CD14-positive monocyte (primary cell): ENCODE measurements at regions not wholly inside any gene's neighbourhood (a gene's known extent, or its start where the extent isn't known, plus 50 kb on each side); places are given as distances from the start of the nearest gene placed in this dataset.

Experiments used
- DNase-seq, 3 donors: peaks; one replicate each; pipeline ENCODE4 v3.0.0-alpha.2; 2011 to 2022
- H2AFZ ChIP-seq: 2 replicates; pipeline ENCODE4 v1.6.0; 2012; ENCODE audit warnings: mild to moderate bottlenecking, low read depth, low read length, inconsistent platforms; ENCODE audit not compliant: insufficient read depth, poor library complexity, severe bottlenecking
- H3K27ac ChIP-seq, 2 donors: 1 replicate in 1 of 2; 2 replicates in 1 of 2; pipeline ENCODE4 v1.5.1; 2012 to 2013; ENCODE audit warnings: low read length in 2 of 2, control low read depth in 1 of 2, inconsistent platforms in 1 of 2, low read depth in 1 of 2, mild to moderate bottlenecking in 1 of 2
- H3K27me3 ChIP-seq, 2 donors: one replicate each; pipeline versions ENCODE4 v1.6.0 to v1.6.1; 2011 to 2013; ENCODE audit warnings: low read length in 2 of 2; ENCODE audit not compliant: control insufficient read depth in 2 of 2, insufficient read depth in 2 of 2
- H3K36me3 ChIP-seq, 2 donors: replicated peaks in 1 of 2; 1 replicate in 1 of 2; 2 replicates in 1 of 2; pipeline versions ENCODE4 v1.5.1 to v1.6.1; 2012 to 2013; ENCODE audit warnings: low read length in 2 of 2, control low read depth in 1 of 2, inconsistent platforms in 1 of 2, mild to moderate bottlenecking in 1 of 2; ENCODE audit not compliant: insufficient read depth in 2 of 2, control insufficient read depth in 1 of 2
- H3K4me1 ChIP-seq, 2 donors: 1 replicate in 1 of 2; 2 replicates in 1 of 2; pipeline versions ENCODE4 v1.5.1 to v1.6.1; 2012 to 2013; ENCODE audit warnings: low read length in 2 of 2, control low read depth in 1 of 2, inconsistent platforms in 1 of 2, mild to moderate bottlenecking in 1 of 2, moderate library complexity in 1 of 2; ENCODE audit not compliant: insufficient read depth in 2 of 2, control insufficient read depth in 1 of 2
- H3K4me2 ChIP-seq: replicated peaks from 2 replicates; pipeline ENCODE3; 2012; ENCODE audit warnings: low read length, moderate library complexity, mild to moderate bottlenecking; ENCODE audit not compliant: poor library complexity, severe bottlenecking; ENCODE audit errors: extremely low read depth
- H3K4me3 ChIP-seq, 3 experiments: fragments of 200-600 bp in 1 of 3; sonication (generic) in 1 of 3; replicated peaks in 1 of 3; 1 replicate in 2 of 3; 2 replicates in 1 of 3; pipeline ENCODE4 v1.5.1; 2011 to 2013; ENCODE audit warnings: low read length in 3 of 3, mild to moderate bottlenecking in 3 of 3, control low read depth in 2 of 3, low read depth in 2 of 3, inconsistent platforms in 1 of 3, moderate library complexity in 1 of 3
- H3K79me2 ChIP-seq: 2 replicates; pipeline ENCODE4 v1.6.0; 2012; ENCODE audit warnings: mild to moderate bottlenecking, control low read depth, inconsistent platforms, low read length, moderate library complexity; ENCODE audit not compliant: insufficient read depth
- H3K9ac ChIP-seq: 2 replicates; pipeline ENCODE4 v1.6.0; 2017; ENCODE audit warnings: low read length, mild to moderate bottlenecking; ENCODE audit not compliant: insufficient read depth, poor library complexity, severe bottlenecking
- H3K9me3 ChIP-seq, 2 donors: replicated peaks in 1 of 2; 1 replicate in 1 of 2; 2 replicates in 1 of 2; pipeline versions ENCODE4 v1.5.1 to v1.6.1; 2012 to 2013; ENCODE audit warnings: low read length in 2 of 2, control low read depth in 1 of 2; ENCODE audit not compliant: control insufficient read depth in 1 of 2, insufficient read depth in 1 of 2
- H4K20me1 ChIP-seq: 2 replicates; pipeline ENCODE4 v1.6.0; 2012; ENCODE audit warnings: mild to moderate bottlenecking, low read length, control low read depth, moderate library complexity; ENCODE audit not compliant: insufficient read depth
- H3K27ac Mint-ChIP-seq, 7 donors: one replicate each; pipeline ENCODE4 v1.8.0; 2020; ENCODE audit warnings: mild to moderate bottlenecking in 7 of 7, mixed read lengths in 7 of 7, moderate library complexity in 6 of 7, inconsistent platforms in 2 of 7
- H3K27me3 Mint-ChIP-seq, 3 donors: one replicate each; pipeline ENCODE4 v1.8.0; 2021 to 2022; ENCODE audit warnings: low read depth in 3 of 3, mild to moderate bottlenecking in 3 of 3, mixed read lengths in 3 of 3, moderate library complexity in 3 of 3, inconsistent platforms in 1 of 3
- H3K36me3 Mint-ChIP-seq, 2 donors: one replicate each; pipeline ENCODE4 v1.8.0; 2020; ENCODE audit warnings: mixed read lengths in 2 of 2, inconsistent platforms in 1 of 2, mild to moderate bottlenecking in 1 of 2
- H3K4me1 Mint-ChIP-seq: one replicate; pipeline ENCODE4 v1.8.0; 2020; ENCODE audit warnings: mild to moderate bottlenecking, mixed read lengths
- H3K4me3 Mint-ChIP-seq, 2 donors: one replicate each; pipeline ENCODE4 v1.8.0; 2020; ENCODE audit warnings: mild to moderate bottlenecking in 2 of 2, mixed read lengths in 2 of 2, moderate library complexity in 1 of 2
- H3K9me3 Mint-ChIP-seq, 7 donors: one replicate each; pipeline ENCODE4 v1.8.0; 2020 to 2022; ENCODE audit warnings: mixed read lengths in 7 of 7, mild to moderate bottlenecking in 6 of 7, moderate library complexity in 6 of 7, inconsistent platforms in 2 of 7
- CTCF ChIP-seq: fragments of 200-600 bp; IDR thresholded peaks from one replicate; pipeline ENCODE4 v1.8.0; 2022; ENCODE audit warnings: antibody characterized with exemption, mild to moderate bottlenecking
- WGBS: methylation state at CpG from one replicate; pipeline ENCODE4 v1.1.5; 2013; ENCODE audit warnings: missing lambda C conversion rate; ENCODE audit not compliant: insufficient coverage; 5-methylcytosine and 5-hydroxymethylcytosine counted together
- intact Hi-C, 2 donors: fragments of 100-400 bp; cut with micrococcal nuclease; formaldehyde crosslinking; loops; one replicate each; pipeline versions ENCODE4 v1.15.0 to v1.15.1; 2023

- H3K4me3 ChIP-seq, result no peak overlapping the region
- no peaks in the 10 kb centered on the region for H3K36me3 ChIP-seq
- no peak overlapping the region for H3K4me3 Mint-ChIP-seq
- no peak for DNase-seq
- intact Hi-C loops, result no loop called here
- H3K79me2 ChIP-seq, result no peaks in the 10 kb centered on the region
- H3K27ac Mint-ChIP-seq, result no peak overlapping the region
- 90% methylated on average over 4 of the region's 4 CpGs for WGBS
- peaks cover 0 to 4% (median 0%) of the 10 kb centered on the region in 7 donors for H3K9me3 Mint-ChIP-seq
- H3K9me3 ChIP-seq, result peaks cover 0 to 3% of the 10 kb centered on the region in 2 donors
- no peak overlapping the region for H3K27ac ChIP-seq
- no peak for TF ChIP-seq CTCF
- no peak overlapping the region for H2AFZ ChIP-seq
- H3K27me3 Mint-ChIP-seq, result peaks cover 2 to 11% (median 4%) of the 10 kb centered on the region in 3 donors
- no peaks in the 10 kb centered on the region for H3K4me1 Mint-ChIP-seq
- H3K4me1 ChIP-seq, result no peaks in the 10 kb centered on the region
- no peaks in the 10 kb centered on the region for H3K36me3 Mint-ChIP-seq
- no peak overlapping the region for H3K4me2 ChIP-seq
- no peaks in the 10 kb centered on the region for H3K27me3 ChIP-seq
- H3K9ac ChIP-seq, result no peak overlapping the region
- H4K20me1 ChIP-seq, result no peaks in the 10 kb centered on the region
Observed at GRCh38 chr10:118903251-118903650, 126.3 kb upstream of the NANOS1 start.

GRCh38 chr10:118903691-118904090 is 125.8 kb upstream of the NANOS1 start:
- Mint-ChIP-seq H3K4me3 (no peak overlapping the region), H3K27me3 (peaks cover 2 to 11% (median 4%) of the 10 kb centered on the region in 3 donors), H3K9me3 (peaks cover 0 to 4% (median 0%) of the 10 kb centered on the region in 7 donors), H3K36me3 (no peaks in the 10 kb centered on the region), H3K27ac (no peak overlapping the region), H3K4me1 (no peaks in the 10 kb centered on the region)
- Histone ChIP-seq H3K36me3 (no peaks in the 10 kb centered on the region), H3K4me2 (no peak overlapping the region), H3K27ac (no peak overlapping the region), H3K9ac (no peak overlapping the region), H2AFZ (no peak overlapping the region), H3K4me3 (no peak overlapping the region), H3K4me1 (no peaks in the 10 kb centered on the region), H3K9me3 (no peaks in the 10 kb centered on the region), H3K27me3 (no peaks in the 10 kb centered on the region), H3K79me2 (no peaks in the 10 kb centered on the region), H4K20me1 (no peaks in the 10 kb centered on the region)
- DNase-seq, result no peak
- TF ChIP-seq CTCF, result no peak
- intact Hi-C loops, result no loop called here
